Pancreas (tissue), 10 donors: ENCODE measurements at regions not wholly inside any gene's neighbourhood (a gene's known extent, or its start where the extent isn't known, plus 50 kb on each side); places are given as distances from the start of the nearest gene placed in this dataset.
"Not testable (repeated sequence)": the region's sequence is repeated elsewhere in the genome, so short reads cannot be mapped to it uniquely, and the experiment has no call there.

Experiments
- ATAC-seq, 4 donors: fragments of 200-7000 bp; cut with Tn5 transposase; one replicate each; pipeline versions ENCODE4 v1.8.0 to v1.9.1; 2020; ENCODE audit warnings: mild to moderate bottlenecking in 4 of 4, moderate library complexity in 4 of 4
- DNase-seq, 6 donors: peaks; one replicate each; pipeline ENCODE4 v3.0.0-alpha.2; 2020
- FAIRE-seq: peaks from 2 replicates; lab custom pipeline; 2012; peaks lifted over from hg19 to GRCh38; lab: Jason Lieb, UNC
- H3K27ac ChIP-seq, 4 donors: fragments of 200-600 bp; sonication (generic); 1 replicate in 3 of 4; 2 replicates in 1 of 4; pipeline versions ENCODE4 v1.5.0 to v1.8.0; 2020
- H3K27me3 ChIP-seq, 4 donors: fragments of 200-600 bp; one replicate each; pipeline ENCODE4 v1.8.0; 2021
- H3K36me3 ChIP-seq, 3 donors: fragments of 200-600 bp; sonication (generic) in 1 of 3; one replicate each; pipeline versions ENCODE4 v1.5.0 to v1.8.0; 2020 to 2021
- H3K4me1 ChIP-seq, 3 donors: fragments of 200-600 bp; one replicate each; pipeline ENCODE4 v1.8.0; 2021
- H3K4me3 ChIP-seq, 4 donors: fragments of 200-600 bp; sonication (generic) in 2 of 4; one replicate each; pipeline versions ENCODE4 v1.5.0 to v1.8.0; 2020 to 2021
- H3K9me3 ChIP-seq, 4 donors: fragments of 200-600 bp; one replicate each; pipeline ENCODE4 v1.8.0; 2021
- CTCF ChIP-seq, 4 donors: fragments of 200-600 bp; sonication (generic) in 3 of 4; IDR thresholded peaks; one replicate each; pipeline versions ENCODE4 v1.5.0 to v1.8.0; 2021; ENCODE audit warnings: antibody characterized with exemption in 4 of 4
- WGBS, 2 donors: extraction: QIAGEN DNeasy Blood & Tissue Kit; methylation state at CpG; one replicate each; pipeline ENCODE4 v1.1.7; 2013; 5-methylcytosine and 5-hydroxymethylcytosine counted together
- intact Hi-C, 3 donors: fragments of 100-400 bp; cut with DNase I; formaldehyde crosslinking; loops; one replicate each; pipeline versions ENCODE4 v1.11.1 to v1.14.2; 2022
- donor health status: healthy with polysubstance abuse.
- donor health status: DM: no; HTN: no; CAD: no; lungs with moderate emphysema.
- donor health status: DM: no; HTN: no; CAD: no.
- donor health status: control.
- donor health status: control.
- donor health status: Bipolar disorder and iron deficiency.
- donor health status: DM: yes; HTN: yes; CAD: no.
- donor health status: DM: no; HTN: no; CAD: no.
- donor health status: DM: no; HTN: no; CAD: no.
- donor health status: DM: yes; HTN: yes; CAD: no.

GRCh38 chr2:187646556-187646955 is 92.3 kb upstream of the TFPI start:
- ATAC-seq (no peak), DNase-seq (no peak), FAIRE-seq (no peak)
- Histone ChIP-seq H3K4me1 (no peaks in the 10 kb centered on the region), H3K4me3 (no peak overlapping the region), H3K36me3 (no peaks in the 10 kb centered on the region), H3K27me3 (no peaks in the 10 kb centered on the region), H3K9me3 (no peaks in the 10 kb centered on the region), H3K27ac (no peak overlapping the region)
- 77 to 89% methylated on average over 1 of the region's 1 CpG for WGBS, 2 donors
- intact Hi-C loops: no loop called here
- no peak for TF ChIP-seq CTCF (IDR thresholded peaks at IDR 0.05)

DNA sequence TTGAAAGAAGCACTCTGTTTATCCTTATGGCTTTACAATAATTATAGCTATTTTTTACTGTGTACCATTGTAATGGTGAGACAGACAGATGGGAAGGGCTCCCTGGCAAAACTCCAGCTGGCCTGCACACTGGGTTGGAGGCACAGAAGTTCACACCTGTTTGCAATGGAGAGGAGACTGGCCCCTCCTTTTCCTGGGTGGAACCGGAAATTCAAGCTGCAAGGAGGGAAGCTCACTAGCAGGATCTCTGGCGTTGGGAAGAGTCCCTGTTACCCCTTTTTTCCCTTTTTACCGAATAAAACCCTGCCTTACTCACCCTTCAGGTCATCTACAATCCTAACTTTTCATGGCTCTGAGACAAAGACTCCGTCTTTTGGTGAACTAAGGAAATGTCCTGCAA is 100.3 kb upstream of the TFPI start:
- DNase-seq (peak in 1 of 6 donors; percentile 27), FAIRE-seq (no peak), ATAC-seq (peak in 1 of 4 donors; percentile 25)
- TF ChIP-seq CTCF (IDR thresholded peaks at IDR 0.05): no peak
- H3K4me1 ChIP-seq: no peaks in the 10 kb centered on the region
- H3K27ac ChIP-seq: no peak overlapping the region
- no peak overlapping the region for H3K4me3 ChIP-seq
- H3K9me3 ChIP-seq: no peaks in the 10 kb centered on the region
- intact Hi-C loops: no loop called here
- WGBS, 2 donors: 61 to 67% methylated on average over 4 of the region's 4 CpGs
- H3K36me3 ChIP-seq: no peaks in the 10 kb centered on the region
- no peaks in the 10 kb centered on the region for H3K27me3 ChIP-seq

DNA sequence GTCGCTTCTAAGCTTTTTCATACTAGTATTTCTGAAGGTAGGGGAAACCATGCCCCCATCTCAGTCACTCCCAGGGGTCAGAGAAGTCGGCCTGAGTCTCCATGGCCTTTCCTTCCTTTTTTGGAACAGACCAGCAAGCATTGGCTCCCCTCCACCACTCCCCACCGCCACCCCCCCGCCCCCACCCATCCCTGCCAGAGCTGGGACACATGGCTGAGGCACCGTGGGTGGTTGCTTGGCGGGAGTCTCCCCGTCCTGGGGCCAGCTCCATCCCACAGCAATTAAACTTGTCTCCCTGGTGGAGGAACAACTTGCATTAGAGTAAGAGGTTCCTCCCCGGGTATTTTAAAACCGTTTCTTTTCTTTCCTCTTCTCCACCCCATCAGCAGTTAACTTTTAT is 100.8 kb upstream of the TFPI start:
- H3K27me3 ChIP-seq: no peaks in the 10 kb centered on the region
- 83 to 87% methylated on average over 9 of the region's 9 CpGs for WGBS, 2 donors
- no peak overlapping the region for H3K4me3 ChIP-seq
- H3K9me3 ChIP-seq: no peaks in the 10 kb centered on the region
- DNase-seq (no peak), ATAC-seq (no peak), FAIRE-seq (no peak)
- no peaks in the 10 kb centered on the region for H3K4me1 ChIP-seq
- TF ChIP-seq CTCF (IDR thresholded peaks at IDR 0.05): no peak
- intact Hi-C loops: no loop called here
- H3K36me3 ChIP-seq: no peaks in the 10 kb centered on the region
- no peak overlapping the region for H3K27ac ChIP-seq

GRCh38 chr2:187656123-187656522 is 101.9 kb upstream of the TFPI start:
- intact Hi-C loops: no loop called here
- no peaks in the 10 kb centered on the region for H3K9me3 ChIP-seq
- H3K27ac ChIP-seq: no peak overlapping the region
- H3K36me3 ChIP-seq: no peaks in the 10 kb centered on the region
- no peaks in the 10 kb centered on the region for H3K27me3 ChIP-seq
- H3K4me3 ChIP-seq: no peak overlapping the region
- ATAC-seq (no peak), DNase-seq (no peak), FAIRE-seq (no peak)
- 58 to 76% methylated on average over 4 of the region's 4 CpGs for WGBS, 2 donors
- no peak for TF ChIP-seq CTCF (IDR thresholded peaks at IDR 0.05)
- H3K4me1 ChIP-seq: no peaks in the 10 kb centered on the region

- Histone ChIP-seq H3K36me3 (no peaks in the 10 kb centered on the region), H3K9me3 (no peaks in the 10 kb centered on the region), H3K4me3 (no peak overlapping the region), H3K27ac (no peak overlapping the region), H3K4me1 (no peaks in the 10 kb centered on the region), H3K27me3 (no peaks in the 10 kb centered on the region)
- peak in 1 of 4 donors; percentile 12 for TF ChIP-seq CTCF (IDR thresholded peaks at IDR 0.05)
- DNase-seq (no peak), ATAC-seq (peak in 1 of 4 donors; percentile 48), FAIRE-seq (no peak)
- 32 to 43% methylated on average over 5 of the region's 5 CpGs for WGBS, 2 donors
- intact Hi-C loops: no loop called here
These were observed 104.8 kb upstream of the TFPI start for GRCh38 chr2:187658952-187659525.

DNA sequence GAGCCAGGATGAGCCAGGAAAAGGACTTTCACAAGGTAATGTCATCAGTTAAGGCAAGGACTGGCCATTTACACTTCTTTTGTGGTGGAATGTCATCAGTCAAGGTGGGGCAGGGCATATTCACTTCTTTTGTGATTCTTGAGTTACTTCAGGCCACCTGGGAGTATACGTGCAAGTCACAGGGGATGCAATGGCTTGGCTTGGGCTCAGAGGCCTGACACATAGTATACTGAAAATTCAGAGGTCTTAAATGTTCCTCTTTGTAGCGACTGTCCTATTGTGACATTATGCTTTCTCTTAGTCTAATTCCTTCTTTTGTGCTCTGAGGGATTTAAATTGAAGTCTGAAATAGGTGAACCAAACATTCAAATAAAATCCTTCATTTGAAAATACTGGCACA is 121.8 kb upstream of the TFPI start:
- DNase-seq, H3K9me3 ChIP-seq, intact Hi-C loops, H3K4me3 ChIP-seq, H3K27me3 ChIP-seq, H3K27ac ChIP-seq, H3K4me1 ChIP-seq, H3K36me3 ChIP-seq, ATAC-seq, FAIRE-seq: not testable (repeated sequence)
- WGBS, 2 donors: 92 to 93% methylated on average over 2 of the region's 2 CpGs
